D341Med (cell line): ENCODE measurements at regions not wholly inside any gene's neighbourhood (a gene's known extent, or its start where the extent isn't known, plus 50 kb on each side); places are given as distances from the start of the nearest gene placed in this dataset.

Experiments used
- DNase-seq: peaks from one replicate; pipeline ENCODE4 v3.0.0; 2012; ENCODE audit warnings: low spot score

- no peak for DNase-seq
Measured at GRCh38 chr1:103854279-103854678, 104.6 kb downstream of the AMY1C start.

GRCh38 chr1:103859721-103860120, 110.0 kb downstream of the AMY1C start:
- DNase-seq, result no peak

- DNase-seq, result no peak
Measured at GRCh38 chr1:103898576-103899345, 149.1 kb downstream of the AMY1C start.

- no peak for DNase-seq
Measured at GRCh38 chr1:103900005-103900404, 150.3 kb downstream of the AMY1C start.

- DNase-seq, result no peak
Measured at GRCh38 chr1:103901072-103901471, 151.4 kb downstream of the AMY1C start.

GRCh38 chr1:103905363-103905762, 155.7 kb downstream of the AMY1C start:
- no peak for DNase-seq

GRCh38 chr1:103911450-103911849, 161.8 kb downstream of the AMY1C start:
- DNase-seq, result no peak

- no peak for DNase-seq
Measured at GRCh38 chr1:103917795-103918194, 168.1 kb downstream of the AMY1C start.

- no peak for DNase-seq
Measured at GRCh38 chr1:103931891-103932290, 182.2 kb downstream of the AMY1C start.

GRCh38 chr1:103937763-103938357, 188.2 kb downstream of the AMY1C start:
- no peak for DNase-seq

- no peak for DNase-seq
Measured at GRCh38 chr1:103941086-103941485, 191.4 kb downstream of the AMY1C start.

- DNase-seq, result no peak
Measured at GRCh38 chr1:103942029-103942428, 192.3 kb downstream of the AMY1C start.

GRCh38 chr1:103945774-103946173, 196.1 kb downstream of the AMY1C start:
- DNase-seq, result no peak

- no peak for DNase-seq
Measured at GRCh38 chr1:103948526-103948925, 198.8 kb downstream of the AMY1C start.

- no peak for DNase-seq
Measured at GRCh38 chr1:103949779-103950178, 200.1 kb downstream of the AMY1C start.

GRCh38 chr1:103953386-103953785, 203.7 kb downstream of the AMY1C start:
- DNase-seq, result no peak

GRCh38 chr1:103958699-103959098, 209.0 kb downstream of the AMY1C start:
- DNase-seq, result no peak

- no peak for DNase-seq
Measured at GRCh38 chr1:103959565-103959964, 209.9 kb downstream of the AMY1C start.

GRCh38 chr1:103960045-103960444, 210.3 kb downstream of the AMY1C start:
- no peak for DNase-seq

GRCh38 chr1:103960710-103961109, 211.0 kb downstream of the AMY1C start:
- no peak for DNase-seq

- no peak for DNase-seq
Measured at GRCh38 chr1:103986792-103987191, 237.1 kb downstream of the AMY1C start.

GRCh38 chr1:103997631-103998030, 247.9 kb downstream of the AMY1C start:
- no peak for DNase-seq

GRCh38 chr1:104018922-104019674, 269.4 kb downstream of the AMY1C start:
- DNase-seq, result no peak
